ENCODE measurements at regions not wholly inside any gene's neighbourhood (a gene's known extent, or its start where the extent isn't known, plus 50 kb on each side); places are given as distances from the start of the nearest gene placed in this dataset.
A peak's percentile ranks its signal among the peaks of the same experiment; 100 is the strongest.

DNA sequence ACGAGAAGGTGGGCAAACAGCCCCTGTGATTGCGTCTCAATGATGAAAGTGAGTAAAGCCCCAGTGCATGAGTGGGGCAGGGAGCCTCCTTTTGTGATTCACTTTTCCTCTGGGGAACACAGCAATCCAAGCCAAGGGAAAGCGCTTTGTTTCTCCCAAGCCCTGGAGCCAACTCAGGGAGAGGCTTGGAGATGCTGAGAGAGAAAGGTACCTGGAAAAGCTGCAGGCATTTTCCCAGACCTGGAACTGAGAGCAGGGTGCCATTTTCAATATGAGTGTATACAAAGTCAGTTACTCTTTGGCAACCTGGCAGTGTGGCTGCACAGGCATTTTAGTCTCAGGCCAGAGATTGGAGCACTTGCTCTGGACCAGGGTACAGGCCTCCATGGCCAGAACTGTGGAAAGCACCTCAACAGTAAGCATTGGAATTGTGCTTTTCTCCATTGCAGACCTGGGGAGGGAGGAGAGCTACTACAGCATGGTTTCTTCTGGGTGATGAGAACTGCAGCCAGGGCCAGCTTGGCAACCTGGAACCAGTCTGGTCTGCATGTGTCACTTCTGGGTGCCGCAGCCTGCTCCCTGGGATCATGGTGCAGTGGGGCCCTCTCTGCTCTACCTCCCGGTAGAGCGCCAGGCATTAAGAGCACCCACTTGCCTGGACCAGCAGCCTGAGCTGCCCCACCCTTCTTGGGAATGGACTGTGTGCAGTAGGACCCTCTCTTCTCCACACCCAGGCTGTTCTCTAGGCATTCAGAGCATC is 89.0 kb upstream of the CDH5 start:
- TF ChIP-seq, protein P1, sequence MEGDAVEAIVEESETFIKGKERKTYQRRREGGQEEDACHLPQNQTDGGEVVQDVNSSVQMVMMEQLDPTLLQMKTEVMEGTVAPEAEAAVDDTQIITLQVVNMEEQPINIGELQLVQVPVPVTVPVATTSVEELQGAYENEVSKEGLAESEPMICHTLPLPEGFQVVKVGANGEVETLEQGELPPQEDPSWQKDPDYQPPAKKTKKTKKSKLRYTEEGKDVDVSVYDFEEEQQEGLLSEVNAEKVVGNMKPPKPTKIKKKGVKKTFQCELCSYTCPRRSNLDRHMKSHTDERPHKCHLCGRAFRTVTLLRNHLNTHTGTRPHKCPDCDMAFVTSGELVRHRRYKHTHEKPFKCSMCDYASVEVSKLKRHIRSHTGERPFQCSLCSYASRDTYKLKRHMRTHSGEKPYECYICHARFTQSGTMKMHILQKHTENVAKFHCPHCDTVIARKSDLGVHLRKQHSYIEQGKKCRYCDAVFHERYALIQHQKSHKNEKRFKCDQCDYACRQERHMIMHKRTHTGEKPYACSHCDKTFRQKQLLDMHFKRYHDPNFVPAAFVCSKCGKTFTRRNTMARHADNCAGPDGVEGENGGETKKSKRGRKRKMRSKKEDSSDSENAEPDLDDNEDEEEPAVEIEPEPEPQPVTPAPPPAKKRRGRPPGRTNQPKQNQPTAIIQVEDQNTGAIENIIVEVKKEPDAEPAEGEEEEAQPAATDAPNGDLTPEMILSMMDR (IDR thresholded peaks at IDR 0.05; ENCODE audit: low read depth, low read length) = no peak
- H3K4me3 ChIP-seq (ENCODE audit: low read depth, low read length) = no peak overlapping the region

DNA sequence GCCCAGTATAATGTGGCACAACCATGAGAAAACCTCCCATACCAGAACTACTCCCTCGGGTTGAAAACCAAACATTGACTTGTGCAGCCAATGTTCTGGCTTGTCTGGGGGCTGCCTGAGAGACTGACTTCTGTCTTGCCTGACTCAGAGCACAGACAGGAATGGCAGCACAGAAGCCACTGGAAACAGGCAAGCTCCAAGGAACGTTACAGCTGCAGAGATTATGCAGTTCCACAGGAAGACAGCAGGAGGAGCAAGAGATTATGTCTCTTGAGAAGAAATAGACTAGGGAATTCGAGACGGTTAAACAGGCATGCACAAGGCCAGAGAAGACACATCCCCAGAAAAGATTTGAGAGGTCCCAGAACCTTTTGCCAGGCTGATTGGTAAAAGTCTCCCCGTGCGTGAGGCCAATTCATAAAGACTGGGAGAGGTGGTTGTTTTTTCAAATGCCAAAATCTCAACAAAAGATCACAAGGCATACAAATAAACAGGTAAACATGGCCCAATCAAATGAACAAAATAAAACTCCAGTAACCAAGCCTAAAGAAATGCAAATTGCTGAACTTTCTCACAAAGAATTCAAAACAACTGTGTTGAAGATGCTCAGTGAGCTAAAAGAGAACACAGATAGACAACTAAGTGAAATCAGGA is 90.6 kb upstream of the CDH5 start:
- no peak overlapping the region for H3K4me3 ChIP-seq (ENCODE audit: low read depth, low read length)
- TF ChIP-seq, protein P1 (IDR thresholded peaks at IDR 0.05; ENCODE audit: low read depth, low read length) = peak; percentile 76

DNA sequence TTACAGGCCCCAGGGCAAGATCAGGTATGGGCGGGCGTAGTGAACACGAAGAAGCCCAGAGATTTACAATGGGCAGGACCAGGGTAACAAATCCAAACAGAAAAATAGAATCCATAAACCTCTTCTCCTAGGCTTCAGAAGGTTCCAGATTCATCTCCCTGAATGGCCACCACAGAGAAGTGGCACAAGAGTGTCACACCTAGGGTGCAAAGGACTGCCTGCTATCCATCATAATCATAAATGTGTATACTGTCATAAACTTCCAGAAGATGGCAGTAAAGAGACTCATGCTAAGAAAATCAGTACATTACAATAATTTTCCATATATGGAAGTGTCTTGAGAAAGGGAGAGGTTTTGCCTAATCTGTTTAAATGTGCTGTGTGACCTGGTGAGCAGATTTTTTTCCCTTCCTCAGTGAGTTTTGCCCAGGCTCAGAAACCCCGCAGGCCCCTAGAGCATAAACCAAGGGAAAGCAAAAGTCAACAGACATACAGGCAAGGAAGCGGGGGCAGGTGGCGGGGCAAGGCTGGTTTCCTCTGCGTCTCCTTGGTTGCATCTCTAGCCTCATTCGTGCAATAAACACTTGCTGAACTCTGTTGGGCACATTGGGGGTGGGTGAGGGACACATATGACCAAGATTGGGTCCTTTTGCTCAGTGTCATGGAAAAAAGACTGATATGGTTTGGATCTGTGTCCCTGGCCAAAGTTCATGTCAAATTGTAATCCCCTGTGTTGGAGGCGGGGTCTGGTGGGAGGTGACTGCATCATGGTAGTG is 92.0 kb upstream of the CDH5 start:
- TF ChIP-seq, protein P1 (IDR thresholded peaks at IDR 0.05; ENCODE audit: low read depth, low read length) = no peak
- H3K4me3 ChIP-seq (ENCODE audit: low read depth, low read length) = no peak overlapping the region

DNA sequence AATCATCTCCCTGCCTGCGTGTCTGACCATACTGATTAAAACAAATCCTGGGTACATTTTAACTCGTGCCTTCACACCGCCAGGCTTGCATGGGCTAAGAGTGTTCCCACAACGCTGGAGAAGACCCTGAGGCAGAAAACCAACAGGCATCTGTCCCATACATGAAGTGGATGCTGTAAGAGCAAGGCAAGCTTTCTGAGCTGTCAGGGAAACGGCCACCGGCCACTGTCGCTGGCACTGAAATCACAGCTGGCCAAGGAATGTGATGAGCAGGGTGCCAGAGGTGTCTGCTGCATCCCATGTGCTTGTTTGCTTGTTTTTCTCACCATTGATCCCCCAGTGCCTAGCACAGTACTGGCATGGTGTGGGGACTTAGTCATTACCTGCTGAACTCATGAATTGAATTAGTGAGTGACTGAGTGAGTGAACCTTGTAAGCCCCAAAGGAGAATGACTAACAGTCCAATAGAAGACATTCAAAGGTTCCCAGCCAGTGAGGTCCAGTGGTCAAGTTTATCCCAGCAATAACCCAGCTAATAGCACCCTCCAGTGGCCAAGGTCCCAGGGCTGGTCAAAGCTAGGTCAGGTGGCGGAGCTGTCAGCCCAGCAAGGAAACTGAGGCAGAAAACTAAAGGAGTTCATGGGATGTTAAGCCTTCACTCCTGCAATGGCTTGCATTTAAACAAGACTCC is 92.7 kb upstream of the CDH5 start:
- H3K4me3 ChIP-seq (ENCODE audit: low read depth, low read length) = no peak overlapping the region
- TF ChIP-seq, protein P1 (IDR thresholded peaks at IDR 0.05; ENCODE audit: low read depth, low read length) = peak; percentile 5; the same call in 1 of the 2 replicates

DNA sequence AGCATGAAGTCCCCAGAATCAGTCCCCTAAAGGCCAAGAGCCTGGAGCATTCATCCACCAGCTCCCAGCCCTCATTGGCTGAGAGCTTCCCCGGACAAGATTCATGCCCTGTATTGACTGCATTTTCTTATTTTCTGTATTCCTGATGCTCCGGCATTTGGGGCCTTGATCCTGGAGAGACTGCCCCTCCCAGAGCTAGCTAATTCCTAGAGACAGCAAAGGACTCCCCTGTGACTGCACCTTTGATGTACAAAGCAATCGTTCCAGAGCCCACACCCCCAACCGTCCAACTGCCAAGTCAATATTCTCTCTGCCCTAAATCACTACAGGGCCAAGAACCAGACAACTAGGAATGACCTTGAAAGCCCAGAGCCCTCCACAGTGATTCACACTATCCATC is 93.4 kb upstream of the CDH5 start:
- TF ChIP-seq, protein P1 (IDR thresholded peaks at IDR 0.05; ENCODE audit: low read depth, low read length) = no peak
- H3K4me3 ChIP-seq (ENCODE audit: low read depth, low read length) = no peak overlapping the region

DNA sequence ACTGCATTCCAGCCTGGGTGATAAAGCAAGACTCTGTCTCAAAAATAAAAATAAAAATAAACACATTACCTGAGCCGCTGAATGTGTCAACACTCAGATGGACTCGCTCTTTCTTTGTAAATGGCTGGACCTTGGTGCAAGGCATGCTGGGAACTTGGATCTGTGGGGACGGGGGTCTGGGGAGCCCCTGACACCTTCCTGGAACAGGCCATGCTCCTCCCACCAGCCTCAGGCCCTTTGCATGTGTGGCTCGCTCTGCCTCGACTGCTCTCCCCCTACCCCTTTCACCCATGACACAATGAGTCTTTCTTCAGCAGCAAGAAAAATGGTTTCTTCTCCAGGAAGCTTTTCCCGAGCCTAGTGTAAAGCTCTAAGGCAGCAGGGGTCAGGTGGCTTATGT is 94.0 kb upstream of the CDH5 start:
- TF ChIP-seq, protein P1 (IDR thresholded peaks at IDR 0.05; ENCODE audit: low read depth, low read length) = no peak
- no peak overlapping the region for H3K4me3 ChIP-seq (ENCODE audit: low read depth, low read length)
